ACHN (cell line): ENCODE measurements at regions not wholly inside any gene's neighbourhood (a gene's known extent, or its start where the extent isn't known, plus 50 kb on each side); places are given as distances from the start of the nearest gene placed in this dataset.

Source experiments
- DNase-seq: peaks from one replicate; pipeline ENCODE4 v3.0.0-alpha.2; 2015
- in situ Hi-C: cut with HindIII; loops from 2 replicates; pipeline ENCODE4 v1.10.0; 2017; ENCODE audit warnings: low sequenced_read_pairs, low pct_ligation_motif_present, low pct_unique_long_range_greater_than_20kb

DNA sequence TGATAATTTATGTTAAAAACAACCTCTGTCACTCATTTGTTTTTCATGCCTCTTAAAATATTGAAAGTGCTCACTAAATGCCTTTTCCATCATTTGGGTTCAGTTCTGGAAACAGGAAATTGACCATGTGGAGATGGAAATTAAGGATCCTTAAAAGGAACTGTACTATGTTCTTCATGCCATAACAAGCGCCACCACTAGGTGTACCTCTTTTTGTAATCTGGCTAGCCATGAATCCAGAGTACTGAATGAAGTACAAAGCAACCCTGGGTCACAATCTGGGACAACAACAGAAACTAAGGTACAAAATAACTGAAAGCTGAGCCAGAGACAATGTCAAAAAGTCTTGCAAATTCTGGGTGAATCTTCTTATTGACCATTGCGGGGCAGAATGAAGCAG, 559.1 kb downstream of the FAM181B start:
- in situ Hi-C loops, result no loop called here
- peak; percentile 2 for DNase-seq

GRCh38 chr11:82146789-82147188, 586.9 kb downstream of the FAM181B start:
- in situ Hi-C loops, result no loop called here
- no peak for DNase-seq

DNA sequence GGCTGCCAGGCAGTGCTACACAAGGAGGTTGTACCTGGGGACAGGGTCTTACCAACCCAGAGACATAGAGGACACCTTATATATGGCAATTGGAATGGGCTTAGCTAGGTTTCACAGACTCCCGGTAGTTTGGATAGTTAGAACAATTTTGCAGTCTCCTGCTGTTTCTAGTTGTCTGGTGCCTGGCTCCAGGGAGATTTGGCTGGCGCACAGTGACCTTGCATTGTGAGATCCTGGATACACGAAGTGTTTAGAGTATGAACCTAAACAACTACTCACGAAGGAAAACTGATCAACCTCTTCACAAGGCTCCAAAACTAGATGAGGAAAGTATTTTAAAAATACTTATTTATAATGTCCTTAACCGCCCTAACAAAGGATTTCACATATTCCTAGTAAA, 614.7 kb downstream of the FAM181B start:
- in situ Hi-C loops, result no loop called here
- no peak for DNase-seq

GRCh38 chr11:82117362-82117761, 616.3 kb downstream of the FAM181B start:
- in situ Hi-C loops, result no loop called here
- no peak for DNase-seq

- in situ Hi-C loops, result no loop called here
- DNase-seq, result no peak
Observed at GRCh38 chr11:82105331-82105998, 628.2 kb downstream of the FAM181B start.

DNA sequence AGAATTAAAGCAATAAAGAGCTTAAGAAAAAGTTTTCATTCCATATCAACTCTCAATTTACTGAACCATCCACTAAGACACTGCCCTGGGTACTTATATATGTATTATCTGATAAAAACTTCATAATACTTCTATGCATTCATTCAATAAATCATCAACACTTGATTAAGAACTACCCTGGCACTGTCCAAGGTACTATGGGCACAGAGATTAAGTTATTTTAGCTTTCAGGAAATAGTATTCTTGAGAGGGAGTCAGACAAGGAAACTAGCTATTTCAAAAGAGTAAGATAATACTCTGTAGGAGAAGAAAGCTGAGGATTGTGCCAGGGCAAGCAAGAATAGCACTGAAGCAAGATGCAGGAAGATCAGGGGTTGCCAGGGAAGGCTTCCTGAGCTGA, 640.8 kb downstream of the FAM181B start:
- in situ Hi-C loops, result no loop called here

GRCh38 chr11:82089426-82089825, 644.2 kb downstream of the FAM181B start:
- in situ Hi-C loops, result no loop called here
- no peak for DNase-seq

More for the DNA sequence above, 640.8 kb downstream of the FAM181B start:
- DNase-seq, result no peak

GRCh38 chr11:82085493-82085892, 648.2 kb downstream of the FAM181B start:
- no peak for DNase-seq
- in situ Hi-C loops, result no loop called here

DNA sequence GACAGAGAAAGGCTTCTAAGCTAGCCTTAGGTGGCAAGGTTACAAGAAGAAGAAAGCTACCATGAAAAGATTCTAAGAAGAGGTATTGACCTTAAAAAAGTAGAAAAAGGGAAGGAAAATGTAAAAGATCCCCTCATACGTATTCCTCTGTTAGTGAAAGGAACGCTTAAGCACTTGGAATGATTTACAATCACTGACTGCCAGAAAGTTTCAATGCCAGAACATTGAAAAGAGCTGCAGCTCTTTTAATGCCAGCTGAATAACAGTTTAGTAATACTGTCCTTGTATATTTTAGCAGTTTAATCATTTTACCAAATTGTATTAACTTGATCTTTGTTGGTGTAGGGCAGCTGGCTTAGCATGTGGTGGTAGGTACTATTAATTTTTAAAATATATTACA, 650.7 kb downstream of the FAM181B start:
- in situ Hi-C loops, result no loop called here
- no peak for DNase-seq

DNA sequence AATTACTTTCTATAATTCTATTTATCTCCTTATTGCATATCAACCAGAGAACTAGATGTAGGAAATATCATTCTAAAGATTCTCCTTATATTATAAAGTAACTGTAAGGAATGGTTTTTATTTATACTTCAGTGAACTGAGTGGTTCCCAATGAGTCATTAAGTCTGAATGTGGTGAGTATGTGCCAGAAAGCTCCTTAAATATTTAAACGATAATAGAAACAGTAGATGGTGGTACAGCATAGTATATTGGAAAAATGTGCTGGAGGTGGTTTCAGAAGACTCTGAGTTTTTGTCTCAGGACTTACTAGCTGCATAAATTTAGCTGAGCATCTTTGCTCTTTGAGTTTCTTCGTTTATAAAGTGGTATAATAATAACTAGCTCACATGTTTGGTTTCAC, 653.5 kb downstream of the FAM181B start:
- peak; percentile 27 for DNase-seq
- in situ Hi-C loops, result no loop called here

DNA sequence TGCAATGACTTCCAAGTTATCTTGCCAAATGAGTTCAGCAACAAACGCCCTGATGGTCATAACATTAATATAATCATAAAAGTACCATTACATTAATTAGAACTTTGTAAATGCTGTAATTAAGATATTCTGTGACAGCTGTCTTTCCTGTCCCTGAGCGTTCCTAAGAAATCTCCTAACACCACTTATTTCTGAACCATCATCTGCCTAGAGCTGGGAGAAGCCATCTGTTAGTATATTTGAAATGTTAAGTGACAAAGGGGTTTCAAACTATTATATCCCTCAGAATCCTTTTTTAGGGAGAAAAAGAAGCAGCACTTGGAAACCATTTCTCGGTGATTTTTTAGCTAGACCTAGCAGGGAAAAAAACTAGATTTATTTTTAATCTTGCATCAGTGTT, 657.5 kb downstream of the FAM181B start:
- in situ Hi-C loops, result no loop called here
- DNase-seq, result no peak

DNA sequence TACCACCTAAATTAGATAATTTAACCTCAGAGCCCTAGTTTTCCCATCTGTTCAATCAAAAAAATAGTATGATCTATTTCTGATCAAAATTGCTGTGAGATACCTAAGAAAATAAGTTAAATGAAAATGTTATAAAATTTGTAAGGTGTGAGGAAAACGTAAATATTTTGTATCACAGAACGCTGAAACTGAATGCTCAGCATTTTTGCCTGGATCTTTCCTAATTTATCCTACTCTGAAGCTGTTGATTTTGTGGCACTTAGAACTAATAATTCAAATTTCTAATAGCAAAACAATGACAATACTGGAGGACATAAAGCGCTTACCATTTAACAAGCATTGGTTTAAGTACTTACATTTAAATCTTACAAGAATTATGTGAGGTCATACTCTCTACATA, 674.2 kb downstream of the FAM181B start:
- in situ Hi-C loops, result no loop called here
- DNase-seq, result no peak

DNA sequence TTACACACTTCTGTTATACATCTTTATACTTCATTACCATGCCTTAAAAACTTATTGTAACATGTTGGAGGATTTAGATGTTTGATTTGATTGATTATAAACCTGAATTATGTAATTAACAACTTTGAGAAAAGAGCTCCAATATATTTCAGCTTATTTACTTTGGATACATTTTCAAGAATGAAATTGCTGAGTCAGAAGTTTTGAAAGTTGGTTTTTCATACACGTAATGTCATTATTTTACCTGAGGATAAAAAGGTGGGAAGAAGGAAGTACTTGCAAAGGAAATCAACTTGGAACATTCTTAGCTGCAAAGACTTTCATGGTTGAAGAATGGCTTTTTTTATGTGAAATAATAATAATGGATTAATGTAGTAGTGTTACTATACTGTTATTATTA, 677.2 kb downstream of the FAM181B start:
- in situ Hi-C loops, result no loop called here
- no peak for DNase-seq

DNA sequence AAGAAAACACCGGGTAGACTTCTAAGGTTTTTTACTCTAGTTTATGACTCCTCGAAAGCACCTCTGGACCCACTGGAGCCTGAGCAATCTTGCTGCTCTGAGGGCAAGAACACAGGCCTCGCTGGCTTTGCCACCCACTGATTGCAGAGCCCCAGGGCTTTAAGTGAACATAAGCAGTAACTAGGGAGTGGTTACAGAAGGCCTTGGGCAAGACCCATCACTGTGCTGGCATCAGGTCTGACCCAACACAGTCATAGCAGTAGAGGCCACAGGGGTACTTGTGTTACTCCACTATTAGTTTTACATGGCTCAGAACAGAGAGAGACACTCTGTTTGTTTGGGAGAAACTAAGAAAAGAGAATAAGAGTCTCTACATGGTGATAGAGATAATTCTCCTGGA, 684.5 kb downstream of the FAM181B start:
- no peak for DNase-seq
- in situ Hi-C loops, result no loop called here

- in situ Hi-C loops, result no loop called here
- DNase-seq, result no peak
Observed at GRCh38 chr11:82047200-82047599, 686.5 kb downstream of the FAM181B start.

- DNase-seq, result no peak
- in situ Hi-C loops, result no loop called here
Observed at GRCh38 chr11:82046778-82047177, 686.9 kb downstream of the FAM181B start.

GRCh38 chr11:82045748-82046457, 687.8 kb downstream of the FAM181B start:
- no peak for DNase-seq

DNA sequence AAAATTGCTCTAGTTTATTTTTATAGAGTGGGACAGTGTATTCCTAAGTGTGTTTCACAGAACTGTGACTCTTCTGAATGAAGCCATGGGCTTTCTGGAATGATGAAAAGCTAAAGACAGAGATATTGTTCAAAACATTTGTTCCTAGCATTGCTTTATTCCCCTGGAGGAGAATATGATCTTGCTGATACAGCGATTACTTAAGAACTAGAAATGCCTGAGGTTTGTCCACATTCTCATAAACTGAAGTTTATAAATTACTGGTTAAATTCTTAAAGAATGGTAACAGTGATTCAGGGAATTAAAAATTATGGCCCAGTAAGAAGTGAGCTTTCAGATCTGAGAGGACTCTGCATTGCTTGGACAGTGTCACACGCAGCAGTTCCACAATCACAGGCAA, 690.3 kb downstream of the FAM181B start:
- no peak for DNase-seq
- in situ Hi-C loops, result no loop called here

More at GRCh38 chr11:82045748-82046457, 687.8 kb downstream of the FAM181B start:
- in situ Hi-C loops, result no loop called here

DNA sequence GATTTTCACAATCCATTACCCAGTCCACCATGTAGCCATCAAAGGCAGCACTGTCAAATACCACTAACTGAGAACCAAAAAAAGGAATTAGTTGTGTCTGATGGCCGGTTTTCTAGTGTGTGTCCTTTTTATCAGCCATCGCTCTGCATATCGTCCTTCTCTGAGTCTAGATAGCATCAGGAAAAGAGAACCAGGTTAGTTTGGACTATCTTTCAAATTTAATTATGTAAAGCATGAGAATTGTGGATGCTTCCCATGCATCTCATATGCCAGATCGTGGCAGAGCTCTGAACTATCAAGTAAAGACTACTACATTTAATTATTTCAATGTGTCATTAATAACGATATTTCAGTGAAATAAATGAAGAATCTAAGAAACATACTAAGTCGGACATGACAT, 691.9 kb downstream of the FAM181B start:
- in situ Hi-C loops, result no loop called here

DNA sequence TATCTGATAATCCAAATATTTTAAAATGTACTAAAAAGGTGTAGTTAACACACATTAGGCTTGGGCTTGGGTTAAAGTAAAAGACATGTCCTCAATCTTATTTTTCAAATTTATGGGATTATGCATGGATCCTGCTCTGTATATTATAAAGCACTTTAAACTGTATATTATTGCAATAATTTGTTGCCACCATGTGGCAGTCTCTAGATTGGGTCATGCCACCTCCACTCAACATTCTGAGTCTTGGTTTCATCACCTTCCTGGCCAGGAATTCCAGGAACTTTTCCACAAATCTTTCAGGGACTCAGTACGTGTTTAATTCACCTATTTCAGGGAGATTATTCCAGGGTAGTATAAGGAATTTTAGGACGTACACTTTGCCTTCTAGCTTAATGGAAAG, 695.5 kb downstream of the FAM181B start:
- DNase-seq, result peak; percentile 5
- in situ Hi-C loops, result no loop called here

More for the DNA sequence above, 691.9 kb downstream of the FAM181B start:
- DNase-seq, result no peak
